Loucy (cell line): ENCODE measurements at regions not wholly inside any gene's neighbourhood (a gene's known extent, or its start where the extent isn't known, plus 50 kb on each side); places are given as distances from the start of the nearest gene placed in this dataset.

Experiments used
- H2AFZ ChIP-seq: fragments of 200-600 bp; sonication (generic); 2 replicates; pipeline ENCODE4 v1.6.0; 2016; ENCODE audit warnings: antibody characterized with exemption, mild to moderate bottlenecking, low read length, moderate library complexity
- H3F3A ChIP-seq: fragments of 200-600 bp; 2 replicates; pipeline ENCODE4 v1.6.0; 2016; ENCODE audit warnings: antibody characterized with exemption, low read depth, mild to moderate bottlenecking
- H3K27me3 ChIP-seq: fragments of 200-600 bp; sonication (generic); 2 replicates; pipeline ENCODE4 v1.6.1; 2014; ENCODE audit warnings: low read length, mild to moderate bottlenecking; ENCODE audit not compliant: insufficient read depth, poor library complexity, severe bottlenecking
- H3K36me3 ChIP-seq: fragments of 200-600 bp; sonication (generic); 2 replicates; pipeline ENCODE4 v1.6.1; 2016; ENCODE audit warnings: low read length; ENCODE audit not compliant: insufficient read depth
- H3K4me1 ChIP-seq: fragments of 200-600 bp; sonication (generic); 2 replicates; pipeline ENCODE4 v1.5.1; 2014; ENCODE audit warnings: low read length, mild to moderate bottlenecking; ENCODE audit not compliant: insufficient read depth, poor library complexity, severe bottlenecking
- H3K4me2 ChIP-seq: fragments of 200-600 bp; sonication (generic); 2 replicates; pipeline ENCODE4 v1.6.0; 2014; ENCODE audit warnings: antibody characterized with exemption, low read length, low read depth, mild to moderate bottlenecking; ENCODE audit not compliant: poor library complexity, severe bottlenecking
- H3K4me3 ChIP-seq: fragments of 200-600 bp; sonication (generic); 2 replicates; pipeline ENCODE4 v1.5.1; 2014; ENCODE audit warnings: low read length, mild to moderate bottlenecking, mixed read lengths; ENCODE audit not compliant: poor library complexity, severe bottlenecking
- H3K79me2 ChIP-seq: fragments of 200-600 bp; sonication (generic); 2 replicates; pipeline ENCODE4 v1.6.1; 2014; ENCODE audit warnings: low read length; ENCODE audit not compliant: insufficient read depth
- H3K9ac ChIP-seq: fragments of 200-600 bp; sonication (generic); 2 replicates; pipeline ENCODE4 v1.6.0; 2014; ENCODE audit warnings: mild to moderate bottlenecking, low read depth, low read length, moderate library complexity; ENCODE audit not compliant: poor library complexity, severe bottlenecking
- H3K9me2 ChIP-seq: fragments of 200-600 bp; sonication (generic); replicated peaks from 2 replicates; pipeline ENCODE4 v1.6.1; 2016; ENCODE audit warnings: low read depth, low read length, mixed read lengths
- H3K9me3 ChIP-seq: fragments of 200-600 bp; sonication (generic); 2 replicates; pipeline ENCODE4 v1.6.1; 2014; ENCODE audit warnings: mild to moderate bottlenecking, antibody characterized with exemption, low read length, low read depth; ENCODE audit not compliant: insufficient read depth
- H4K20me1 ChIP-seq: fragments of 200-600 bp; sonication (generic); 2 replicates; pipeline ENCODE4 v1.6.0; 2014; ENCODE audit warnings: antibody characterized with exemption, low read length, mild to moderate bottlenecking; ENCODE audit not compliant: insufficient read depth, poor library complexity, severe bottlenecking
- EZH2phosphoT487 ChIP-seq: fragments of 200-600 bp; IDR thresholded peaks from 2 replicates; pipeline ENCODE4 v1.6.1; 2018; ENCODE audit warnings: antibody characterized with exemption, mild to moderate bottlenecking, moderate library complexity, borderline replicate concordance
- TF ChIP-seq, protein P1 (sequence below): fragments of 200-600 bp; sonication (generic); conservative IDR thresholded peaks from 2 replicates; pipeline ENCODE4 v1.5.1; 2014; ENCODE audit warnings: mild to moderate bottlenecking, antibody characterized with exemption, low read length

DNA sequence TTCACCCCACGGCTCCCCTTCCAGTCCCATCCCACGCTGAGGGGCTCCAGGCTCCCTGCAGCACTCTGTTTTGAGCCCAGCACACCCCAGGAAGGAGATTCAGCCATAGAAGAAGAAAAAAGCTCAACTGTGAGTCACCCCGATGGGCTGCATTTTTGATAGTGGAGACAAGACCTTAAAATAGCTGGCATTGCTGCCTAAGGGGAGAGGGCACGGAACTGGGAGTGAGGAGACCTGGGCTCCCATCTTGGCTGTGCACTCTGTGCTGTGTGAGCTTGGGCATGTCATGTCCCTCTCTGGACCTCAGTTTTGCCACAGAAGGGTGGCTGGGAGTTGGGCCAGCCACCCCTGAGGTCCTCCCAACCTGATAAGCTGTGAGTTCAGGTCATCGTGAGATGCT, 57.2 kb upstream of the SMAD6 start:
- Histone ChIP-seq H3K9me3 (no peaks in the 10 kb centered on the region), H3K9ac (peak overlapping the region; percentile 38), H3F3A (no peaks in the 10 kb centered on the region), H3K36me3 (no peaks in the 10 kb centered on the region), H3K4me2 (no peak overlapping the region), H3K4me3 (no peak overlapping the region), H3K4me1 (no peaks in the 10 kb centered on the region), H3K79me2 (no peaks in the 10 kb centered on the region), H2AFZ (peak overlapping the region; percentile 56; the same call in 1 of the 2 replicates), H4K20me1 (no peaks in the 10 kb centered on the region), H3K9me2 (no peaks in the 10 kb centered on the region), H3K27me3 (no peaks in the 10 kb centered on the region)
- TF ChIP-seq, protein P1, sequence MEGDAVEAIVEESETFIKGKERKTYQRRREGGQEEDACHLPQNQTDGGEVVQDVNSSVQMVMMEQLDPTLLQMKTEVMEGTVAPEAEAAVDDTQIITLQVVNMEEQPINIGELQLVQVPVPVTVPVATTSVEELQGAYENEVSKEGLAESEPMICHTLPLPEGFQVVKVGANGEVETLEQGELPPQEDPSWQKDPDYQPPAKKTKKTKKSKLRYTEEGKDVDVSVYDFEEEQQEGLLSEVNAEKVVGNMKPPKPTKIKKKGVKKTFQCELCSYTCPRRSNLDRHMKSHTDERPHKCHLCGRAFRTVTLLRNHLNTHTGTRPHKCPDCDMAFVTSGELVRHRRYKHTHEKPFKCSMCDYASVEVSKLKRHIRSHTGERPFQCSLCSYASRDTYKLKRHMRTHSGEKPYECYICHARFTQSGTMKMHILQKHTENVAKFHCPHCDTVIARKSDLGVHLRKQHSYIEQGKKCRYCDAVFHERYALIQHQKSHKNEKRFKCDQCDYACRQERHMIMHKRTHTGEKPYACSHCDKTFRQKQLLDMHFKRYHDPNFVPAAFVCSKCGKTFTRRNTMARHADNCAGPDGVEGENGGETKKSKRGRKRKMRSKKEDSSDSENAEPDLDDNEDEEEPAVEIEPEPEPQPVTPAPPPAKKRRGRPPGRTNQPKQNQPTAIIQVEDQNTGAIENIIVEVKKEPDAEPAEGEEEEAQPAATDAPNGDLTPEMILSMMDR, result no peak
- TF ChIP-seq EZH2phosphoT487, result no peak

GRCh38 chr15:66646308-66646707, 55.7 kb upstream of the SMAD6 start:
- TF ChIP-seq, protein P1, result no peak
- TF ChIP-seq EZH2phosphoT487, result no peak
- H4K20me1 ChIP-seq, result no peaks in the 10 kb centered on the region
- H3K9me3 ChIP-seq, result no peaks in the 10 kb centered on the region
- H3K4me1 ChIP-seq, result no peaks in the 10 kb centered on the region
- no peaks in the 10 kb centered on the region for H3K36me3 ChIP-seq
- no peaks in the 10 kb centered on the region for H3K79me2 ChIP-seq
- no peak overlapping the region for H3K4me3 ChIP-seq
- H2AFZ ChIP-seq, result no peak overlapping the region
- no peak overlapping the region for H3K9ac ChIP-seq
- no peaks in the 10 kb centered on the region for H3F3A ChIP-seq
- H3K27me3 ChIP-seq, result no peaks in the 10 kb centered on the region
- no peaks in the 10 kb centered on the region for H3K9me2 ChIP-seq
- no peak overlapping the region for H3K4me2 ChIP-seq

DNA sequence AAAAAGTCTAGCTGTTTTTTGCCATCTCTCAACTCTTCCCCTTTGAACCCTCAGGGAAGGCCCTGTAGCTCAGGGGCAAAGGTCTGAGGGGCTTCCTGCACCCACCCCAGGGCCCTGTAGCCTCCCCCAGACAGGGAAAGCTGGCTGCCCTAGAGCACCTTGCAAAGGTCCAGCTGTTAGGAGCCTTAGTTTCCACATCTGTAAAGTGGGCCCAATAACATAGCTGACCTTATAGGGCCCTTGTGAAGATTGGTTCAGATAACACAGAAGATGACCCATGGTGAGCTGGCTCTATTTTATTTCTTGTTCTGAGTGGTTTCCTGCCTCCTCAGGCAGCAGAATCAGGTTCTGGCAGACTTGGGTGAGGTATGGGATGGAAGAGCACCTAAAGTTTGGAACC, 55.2 kb upstream of the SMAD6 start:
- H3K9ac ChIP-seq, result no peak overlapping the region
- no peaks in the 10 kb centered on the region for H3K36me3 ChIP-seq
- no peaks in the 10 kb centered on the region for H3F3A ChIP-seq
- H3K27me3 ChIP-seq, result no peaks in the 10 kb centered on the region
- TF ChIP-seq, protein P1, result no peak
- no peak for TF ChIP-seq EZH2phosphoT487
- no peaks in the 10 kb centered on the region for H3K9me2 ChIP-seq
- H4K20me1 ChIP-seq, result no peaks in the 10 kb centered on the region
- H3K79me2 ChIP-seq, result no peaks in the 10 kb centered on the region
- H3K4me1 ChIP-seq, result no peaks in the 10 kb centered on the region
- H2AFZ ChIP-seq, result no peak overlapping the region
- H3K9me3 ChIP-seq, result no peaks in the 10 kb centered on the region
- H3K4me2 ChIP-seq, result no peak overlapping the region
- no peak overlapping the region for H3K4me3 ChIP-seq
